ENCODE measurements at regions not wholly inside any gene's neighbourhood (a gene's known extent, or its start where the extent isn't known, plus 50 kb on each side); places are given as distances from the start of the nearest gene placed in this dataset.

GRCh38 chr20:50301165-50301564, 110.5 kb downstream of the CEBPB start:
- no peak for DNase-seq (ENCODE audit: low read depth)

DNA sequence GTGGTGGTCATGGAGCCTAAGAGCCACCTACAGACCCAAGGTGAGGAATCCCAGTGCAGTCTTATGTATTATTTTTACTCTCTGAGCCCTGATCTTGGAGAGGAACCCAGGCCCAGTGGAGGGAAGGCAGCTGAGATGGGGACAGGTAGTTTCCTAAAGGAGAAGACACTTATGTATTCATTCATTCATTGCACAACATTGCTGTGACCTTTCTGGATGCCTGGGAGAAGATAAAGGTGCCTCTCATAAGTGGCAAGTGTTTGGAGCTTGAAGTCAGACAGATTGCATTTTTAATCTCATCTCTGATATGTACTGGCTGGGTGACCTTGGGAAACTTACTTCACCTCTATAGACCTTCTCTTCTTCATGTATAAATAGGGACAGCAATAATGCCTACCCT, 111.1 kb downstream of the CEBPB start:
- DNase-seq (ENCODE audit: low read depth), result no peak

DNA sequence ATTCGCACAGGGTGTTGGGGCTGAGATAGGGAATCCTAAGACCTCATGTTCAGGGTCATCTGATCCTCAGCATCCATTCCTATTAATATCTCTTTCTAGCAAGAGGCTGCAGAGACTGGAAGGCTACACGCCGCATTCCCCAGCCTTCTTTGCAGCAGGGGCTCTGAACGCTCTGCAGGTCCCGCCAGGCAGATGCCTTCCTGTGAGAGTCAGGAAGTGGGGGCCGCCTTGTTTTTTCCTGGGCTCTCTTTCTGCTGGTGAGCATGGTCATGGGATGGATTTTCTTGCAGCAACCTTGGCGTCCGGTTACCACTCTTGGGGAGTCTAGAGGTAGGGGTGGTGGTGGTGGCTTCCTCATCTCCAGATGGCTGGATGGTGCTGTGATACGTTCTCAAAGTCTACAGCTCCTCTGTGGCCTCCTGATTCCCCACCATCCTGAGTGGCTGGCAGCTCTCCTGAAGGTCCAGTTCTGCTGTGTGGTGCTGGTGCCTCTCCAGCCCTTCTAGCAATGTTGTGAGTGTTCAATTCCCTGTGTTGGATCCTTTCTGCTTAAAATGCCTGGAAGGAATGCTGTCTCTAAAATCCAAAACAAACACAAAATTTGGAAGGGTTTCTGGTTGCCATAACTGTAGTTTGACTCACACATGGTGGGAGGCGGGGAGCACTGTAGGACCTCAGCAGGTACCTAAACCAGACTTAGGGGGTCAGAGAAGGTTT, 111.9 kb downstream of the CEBPB start:
- DNase-seq (ENCODE audit: low read depth), result no peak

GRCh38 chr20:50303573-50304500, 113.2 kb downstream of the CEBPB start:
- DNase-seq (ENCODE audit: low read depth), result no peak

GRCh38 chr20:50304501-50304856, 113.8 kb downstream of the CEBPB start:
- no peak for DNase-seq (ENCODE audit: low read depth)

- no peak for DNase-seq (ENCODE audit: low read depth)
Measured at GRCh38 chr20:50304923-50305635, 114.4 kb downstream of the CEBPB start.

GRCh38 chr20:50305636-50306477, 115.2 kb downstream of the CEBPB start:
- no peak for DNase-seq (ENCODE audit: low read depth)

DNA sequence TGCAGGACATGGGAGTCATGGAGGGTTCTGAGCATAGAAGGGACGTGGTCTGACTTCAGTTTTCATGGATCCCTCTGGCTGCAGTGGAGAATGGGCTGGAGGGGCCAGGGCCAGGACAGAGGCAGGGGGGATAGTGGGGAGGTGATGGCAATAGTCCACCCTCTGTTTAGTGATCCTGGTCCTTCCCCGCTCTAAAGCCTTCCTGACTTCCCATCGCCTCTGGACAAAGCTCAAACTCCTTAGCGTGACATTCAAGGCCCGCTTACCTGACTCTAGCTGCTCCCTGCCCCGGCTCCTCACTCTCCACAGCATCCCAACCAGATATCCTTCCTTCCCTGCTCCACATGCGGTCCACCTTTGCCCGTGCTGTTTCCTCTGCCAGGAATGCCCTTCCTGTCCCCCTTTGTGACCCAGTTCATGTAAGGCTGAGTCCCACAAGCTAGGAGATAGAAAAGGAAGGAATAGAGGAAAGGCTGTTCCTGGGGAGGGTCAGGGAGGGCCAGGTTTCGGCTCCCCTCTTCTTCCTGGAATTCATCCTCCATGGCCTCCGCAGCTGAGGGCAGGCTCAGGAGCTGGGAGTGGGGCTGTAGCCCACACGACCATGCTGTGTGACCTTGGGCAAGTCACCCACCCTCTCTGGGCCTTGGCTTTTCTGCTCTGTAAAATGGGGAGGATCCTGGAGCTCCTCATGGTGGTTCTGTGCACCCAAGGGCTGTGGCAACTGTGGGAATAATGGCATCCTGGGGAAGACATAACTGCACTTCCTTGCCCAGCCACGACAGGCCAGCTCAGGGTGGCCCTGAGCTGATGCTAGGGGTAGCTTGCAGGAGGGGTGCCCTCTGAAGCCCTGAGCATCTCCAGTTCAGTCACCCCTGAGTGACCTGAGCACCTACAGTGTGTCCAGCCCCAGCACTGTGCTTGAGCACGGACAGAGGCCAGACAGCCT, 116.1 kb downstream of the CEBPB start:
- DNase-seq (ENCODE audit: low read depth), result no peak

DNA sequence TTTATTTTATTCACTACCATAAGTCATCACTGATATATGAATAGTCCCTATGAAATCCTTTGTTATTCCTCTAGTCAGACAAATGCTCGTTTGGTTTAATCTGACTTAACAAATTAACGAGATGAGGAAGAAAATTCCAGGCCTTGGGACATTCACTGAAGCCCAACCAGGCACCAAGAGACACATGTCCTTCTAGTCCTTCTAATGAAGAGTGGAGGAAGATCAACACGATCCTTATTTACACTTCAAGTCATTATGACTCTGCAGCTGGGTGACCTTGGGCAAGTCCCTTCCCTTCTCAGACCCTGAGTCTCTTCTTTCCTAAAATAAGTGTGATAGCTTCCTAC, 117.5 kb downstream of the CEBPB start:
- no peak for DNase-seq (ENCODE audit: low read depth)

DNA sequence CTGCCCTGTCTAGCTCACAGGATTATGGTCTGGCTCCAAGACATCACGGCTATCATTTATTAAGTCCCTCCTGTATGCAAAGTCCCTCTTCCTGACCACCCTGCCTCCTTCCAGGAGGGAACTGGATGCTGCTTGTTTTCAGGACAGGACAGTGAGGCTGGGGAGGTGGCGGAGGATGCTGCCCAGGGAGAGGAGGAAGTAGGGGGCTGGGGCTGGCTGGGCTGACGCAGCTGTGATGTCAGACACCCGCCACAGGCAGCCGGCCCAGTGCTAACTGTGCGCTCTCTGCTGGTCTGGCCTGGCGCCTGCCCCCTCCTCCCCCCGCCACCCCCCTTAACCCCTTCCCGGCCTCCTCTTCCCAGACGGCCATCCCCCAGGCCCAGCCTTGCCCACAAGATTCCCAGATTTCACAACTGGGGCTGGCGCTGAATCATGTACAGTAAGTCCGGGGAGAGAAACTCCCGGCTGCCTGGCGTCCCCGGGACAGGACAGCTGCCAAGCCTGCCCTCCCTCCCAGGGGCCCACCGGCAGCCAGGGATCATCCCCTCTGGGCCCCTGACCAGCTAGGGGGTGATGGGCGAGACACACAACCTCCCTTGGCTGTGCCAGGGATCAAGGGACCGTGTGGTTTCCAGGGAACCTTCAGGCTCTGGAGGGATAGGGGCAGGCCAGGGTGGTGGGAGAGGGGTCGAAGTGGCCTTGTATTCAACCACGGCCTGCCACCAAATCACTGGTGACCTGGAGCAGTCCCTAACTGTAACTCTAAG, 118.1 kb downstream of the CEBPB start:
- peak; percentile 83 for DNase-seq (ENCODE audit: low read depth)

DNA sequence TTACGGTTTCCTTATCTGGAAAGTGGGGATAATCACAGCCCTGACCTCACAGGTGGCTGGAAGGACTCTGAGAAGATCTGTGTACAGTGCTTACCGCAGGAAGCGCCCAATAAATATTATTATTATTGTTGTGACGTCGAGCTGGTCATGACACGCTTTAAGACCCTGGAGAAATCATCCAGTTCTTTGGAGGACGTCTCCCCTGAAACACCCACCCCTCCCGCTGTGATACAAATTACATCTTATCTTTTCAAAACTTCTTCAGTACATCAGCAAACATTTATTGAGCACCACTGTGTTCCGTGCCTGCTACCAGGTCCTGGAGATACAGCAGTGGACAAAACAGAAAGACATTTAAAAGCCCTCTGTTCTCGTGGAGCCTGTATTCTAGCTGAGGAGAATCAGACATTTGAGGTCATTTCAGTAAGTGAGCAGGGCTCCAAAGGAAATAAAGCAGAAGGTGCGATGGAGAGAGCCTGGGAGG, 118.7 kb downstream of the CEBPB start:
- no peak for DNase-seq (ENCODE audit: low read depth)

DNA sequence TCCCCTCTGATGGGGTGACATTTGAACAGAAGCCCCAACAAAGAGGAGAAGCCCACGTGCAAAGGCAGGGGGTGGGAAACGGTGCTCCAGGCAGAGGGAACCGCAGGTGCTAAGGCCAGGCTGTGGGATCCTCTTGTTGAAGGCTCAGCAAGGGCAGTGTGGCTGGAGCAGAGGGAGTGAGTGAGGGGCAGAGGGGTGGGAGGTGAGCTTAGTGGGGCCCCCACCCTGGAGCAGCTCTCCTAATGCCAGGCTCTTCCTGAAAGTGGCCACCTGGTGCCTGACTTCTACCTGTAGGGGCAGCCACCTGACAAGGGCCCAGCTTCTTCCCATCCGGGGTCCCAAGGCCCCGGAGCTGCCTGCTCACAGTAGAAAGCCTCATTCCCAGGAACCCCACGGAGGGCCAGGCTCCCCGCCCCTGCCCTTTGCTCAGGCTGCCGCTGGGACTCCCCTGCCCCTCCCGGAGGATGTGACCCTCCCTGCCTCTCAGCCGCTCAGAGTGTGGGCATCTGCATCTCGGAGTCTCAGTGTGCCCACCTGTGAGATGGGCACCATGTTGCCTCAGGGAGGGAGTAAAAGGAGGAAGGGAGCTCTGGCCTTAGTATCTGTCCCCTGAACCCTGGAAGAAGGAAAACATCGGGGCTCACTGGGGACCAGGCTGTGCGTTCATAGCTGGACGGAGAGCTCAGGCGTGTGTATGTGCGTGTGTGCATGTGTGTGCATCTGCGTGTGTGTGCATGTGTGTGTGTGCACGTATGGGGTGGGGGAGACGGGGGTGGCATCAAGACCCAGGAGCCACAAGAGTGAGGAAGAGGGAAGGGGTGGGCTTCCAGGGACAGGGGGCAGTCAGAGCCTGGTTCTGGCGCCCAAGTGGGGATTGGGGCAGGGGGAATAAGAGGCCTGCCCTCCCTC, 119.4 kb downstream of the CEBPB start:
- DNase-seq (ENCODE audit: low read depth), result no peak

DNA sequence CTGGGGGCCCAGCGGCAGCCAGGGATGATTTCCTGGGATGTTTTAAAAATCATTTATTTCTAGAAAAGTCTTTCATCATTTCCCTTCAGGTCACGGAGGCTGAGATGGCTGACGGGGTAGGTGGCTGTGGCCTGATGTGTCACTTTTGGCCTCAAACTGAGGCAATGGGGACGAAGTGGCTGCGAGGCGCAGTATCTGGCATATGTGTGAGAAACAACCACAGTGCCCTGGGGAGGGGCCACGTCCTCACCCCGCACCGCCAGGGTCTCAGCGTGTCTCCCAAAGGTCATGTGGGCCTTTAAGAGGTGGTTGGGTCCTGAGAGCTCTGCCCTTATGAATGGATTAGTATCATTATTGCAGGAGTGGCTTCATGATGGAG, 120.0 kb downstream of the CEBPB start:
- DNase-seq (ENCODE audit: low read depth), result no peak

- DNase-seq (ENCODE audit: low read depth), result no peak
Measured at GRCh38 chr20:50311308-50312001, 120.8 kb downstream of the CEBPB start.

GRCh38 chr20:50312002-50312681, 121.5 kb downstream of the CEBPB start:
- DNase-seq (ENCODE audit: low read depth), result no peak

DNA sequence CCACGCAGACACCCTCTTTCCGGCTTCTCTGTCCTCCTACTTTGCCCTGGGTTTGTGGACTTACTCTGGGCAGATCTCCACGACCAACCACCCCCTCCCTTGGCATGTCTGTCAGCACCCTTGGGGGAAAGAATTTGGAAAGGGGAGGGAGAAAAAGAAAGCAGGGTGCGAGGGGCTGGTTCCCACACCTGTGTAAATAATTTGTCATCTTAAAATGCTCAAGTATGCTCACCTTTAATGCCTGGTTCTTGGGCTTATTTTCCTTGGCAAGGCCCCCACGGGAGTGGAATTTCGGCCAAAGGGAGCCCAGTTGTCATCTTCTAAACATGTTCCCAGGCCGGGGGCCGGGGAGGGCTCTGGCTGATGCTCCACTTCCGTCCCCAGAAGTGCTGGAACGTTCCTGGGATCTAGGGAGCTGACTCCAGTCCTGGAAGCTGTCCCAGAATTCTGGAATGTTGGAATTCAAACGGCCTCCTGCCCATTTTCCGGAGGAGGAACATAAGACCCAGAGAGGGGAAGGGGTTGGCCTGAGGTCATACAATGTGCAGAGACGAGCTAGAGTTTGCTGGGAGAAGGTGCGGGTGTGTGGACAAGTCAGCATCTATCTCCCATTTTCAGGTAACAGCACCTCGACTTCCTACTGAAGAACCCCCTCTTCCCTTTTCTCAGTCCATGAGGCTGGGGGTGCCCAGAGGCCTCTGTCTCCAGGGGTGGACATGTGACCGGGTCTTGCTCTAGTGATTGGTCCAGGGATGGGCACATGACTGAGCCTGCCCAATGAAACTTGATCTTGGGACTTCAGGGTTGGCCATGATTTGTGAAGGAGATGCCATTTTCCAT, 122.3 kb downstream of the CEBPB start:
- DNase-seq (ENCODE audit: low read depth), result peak; percentile 67

DNA sequence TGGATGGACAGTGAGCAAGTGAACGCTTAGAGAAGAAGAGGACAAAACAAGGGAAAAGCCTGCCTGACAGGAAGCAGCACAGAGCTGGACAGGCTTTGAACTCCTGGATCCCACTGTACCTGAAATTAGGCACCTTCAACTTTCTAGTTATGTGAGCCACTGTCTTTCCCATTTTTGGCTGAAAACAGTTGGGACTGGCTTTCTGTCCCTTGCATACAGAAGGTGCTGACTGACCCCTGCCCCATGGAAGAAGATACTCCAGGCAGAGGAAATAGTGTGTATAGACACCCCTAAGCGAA, 122.8 kb downstream of the CEBPB start:
- no peak for DNase-seq (ENCODE audit: low read depth)
